ENCODE measurements at regions not wholly inside any gene's neighbourhood (a gene's known extent, or its start where the extent isn't known, plus 50 kb on each side); places are given as distances from the start of the nearest gene placed in this dataset.

GRCh38 chr5:125274211-125274610 lies 527.8 kb upstream of the ZNF608 start:
- TF ChIP-seq POLR2A (IDR thresholded peaks at IDR 0.05; ENCODE audit: low read length) (no peak), GATA1 (IDR thresholded peaks at IDR 0.05; ENCODE audit: low read depth, low read length) (no peak)

All from erythroblast (primary cell).